ENCODE measurements at regions not wholly inside any gene's neighbourhood (a gene's known extent, or its start where the extent isn't known, plus 50 kb on each side); places are given as distances from the start of the nearest gene placed in this dataset.

- Histone ChIP-seq H3K4me3 (no peak overlapping the region), H3K9me3 (no peaks in the 10 kb centered on the region), H3K36me3 (no peaks in the 10 kb centered on the region), H3K27me3 (replicated peaks; ENCODE audit: insufficient read depth) (no peaks in the 10 kb centered on the region), H3K27ac (peak overlapping the region; percentile 36 to 55), H3K4me1 (ENCODE audit: control insufficient read depth in 1 of 2, low read depth in 2 of 2) (peaks cover 11 to 22% of the 10 kb centered on the region in 2 donors)
- ATAC-seq (ENCODE audit: insufficient number of reproducible peaks, low FRiP score, low read depth) (no peak), DNase-seq (ENCODE audit: low spot score) (no peak)
- TF ChIP-seq CTCF (IDR thresholded peaks at IDR 0.05): no peak
Measured at GRCh38 chr3:73681610-73682009, 56.9 kb upstream of the PDZRN3 start.

GRCh38 chr3:73681198-73681597, 56.5 kb upstream of the PDZRN3 start:
- DNase-seq (ENCODE audit: low spot score) (no peak), ATAC-seq (ENCODE audit: insufficient number of reproducible peaks, low FRiP score, low read depth) (no peak)
- H3K9me3 ChIP-seq: no peaks in the 10 kb centered on the region
- no peak for TF ChIP-seq CTCF (IDR thresholded peaks at IDR 0.05)
- peaks cover 11 to 22% of the 10 kb centered on the region in 2 donors for H3K4me1 ChIP-seq (ENCODE audit: control insufficient read depth in 1 of 2, low read depth in 2 of 2)
- peak overlapping the region; percentile 36 to 55 for H3K27ac ChIP-seq
- no peaks in the 10 kb centered on the region for H3K36me3 ChIP-seq
- H3K27me3 ChIP-seq (replicated peaks; ENCODE audit: insufficient read depth): no peaks in the 10 kb centered on the region
- H3K4me3 ChIP-seq: no peak overlapping the region

- ATAC-seq (ENCODE audit: insufficient number of reproducible peaks, low FRiP score, low read depth): no peak
- Histone ChIP-seq H3K9me3 (no peaks in the 10 kb centered on the region), H3K27me3 (replicated peaks; ENCODE audit: insufficient read depth) (no peaks in the 10 kb centered on the region), H3K4me1 (ENCODE audit: control insufficient read depth in 1 of 2, low read depth in 2 of 2) (peaks cover 11 to 22% of the 10 kb centered on the region in 2 donors), H3K36me3 (no peaks in the 10 kb centered on the region), H3K27ac (peak overlapping the region; percentile 36 to 55), H3K4me3 (peak overlapping the region; percentile 44)
- no peak for DNase-seq (ENCODE audit: low spot score)
- TF ChIP-seq CTCF (IDR thresholded peaks at IDR 0.05): no peak
Measured at GRCh38 chr3:73680391-73681095, 55.8 kb upstream of the PDZRN3 start.

- Histone ChIP-seq H3K27ac (no peak overlapping the region), H3K9me3 (no peaks in the 10 kb centered on the region), H3K4me1 (ENCODE audit: control insufficient read depth in 1 of 2, low read depth in 2 of 2) (peaks cover 11 to 22% of the 10 kb centered on the region in 2 donors), H3K36me3 (no peaks in the 10 kb centered on the region), H3K4me3 (no peak overlapping the region), H3K27me3 (replicated peaks; ENCODE audit: insufficient read depth) (no peaks in the 10 kb centered on the region)
- DNase-seq (ENCODE audit: low spot score): no peak
- TF ChIP-seq CTCF (IDR thresholded peaks at IDR 0.05): no peak
- no peak for ATAC-seq (ENCODE audit: insufficient number of reproducible peaks, low FRiP score, low read depth)
Measured at GRCh38 chr3:73677336-73678024, 52.7 kb upstream of the PDZRN3 start.

Data from thoracic aorta (tissue), 2 donors.